ENCODE measurements at regions not wholly inside any gene's neighbourhood (a gene's known extent, or its start where the extent isn't known, plus 50 kb on each side); places are given as distances from the start of the nearest gene placed in this dataset.

- Histone ChIP-seq H3K4me1 (ENCODE audit: control insufficient read depth, insufficient read depth, low read length) (no peaks in the 10 kb centered on the region), H3K27ac (ENCODE audit: extremely low read depth, low read depth, low read length) (no peak overlapping the region), H3K36me3 (ENCODE audit: control insufficient read depth in 2 of 2, insufficient read depth in 1 of 2, low read length in 2 of 2) (no peaks in the 10 kb centered on the region), H3K9me3 (ENCODE audit: control insufficient read depth, insufficient read depth, low read depth, low read length) (no peaks in the 10 kb centered on the region), H3K4me3 (ENCODE audit: low read depth, low read length) (no peak overlapping the region)
- POLR2A ChIA-PET, result no interaction called here
- CTCF ChIA-PET, result no interaction called here
- TF ChIP-seq SETDB1 (IDR thresholded peaks at IDR 0.05; ENCODE audit: insufficient read length, low read length) (no peak), ZNF621 (tag by site-specific recombination; IDR thresholded peaks at IDR 0.05) (no peak), ZIC2 (tag by site-specific recombination; IDR thresholded peaks at IDR 0.05) (no peak), ZFP41 (tag by site-specific recombination; IDR thresholded peaks at IDR 0.05; ENCODE audit: borderline replicate concordance) (no peak), IKZF3 (tag by site-specific recombination; IDR thresholded peaks at IDR 0.05) (no peak), ZNF362 (tag by site-specific recombination; IDR thresholded peaks at IDR 0.05) (no peak), ZBTB17 (tag by site-specific recombination; IDR thresholded peaks at IDR 0.05) (no peak), ZNF132 (tag by site-specific recombination; IDR thresholded peaks at IDR 0.05; ENCODE audit: borderline replicate concordance) (no peak), ZNF571 (tag by site-specific recombination; IDR thresholded peaks at IDR 0.05) (no peak), ZNF211 (tag by site-specific recombination; IDR thresholded peaks at IDR 0.05; ENCODE audit: low read depth) (no peak), ZNF423 (tag by site-specific recombination; IDR thresholded peaks at IDR 0.05) (no peak), ZNF214 (tag by site-specific recombination; IDR thresholded peaks at IDR 0.05; ENCODE audit: borderline replicate concordance) (no peak), ZNF112 (tag by site-specific recombination; IDR thresholded peaks at IDR 0.05) (no peak)
- TF ChIP-seq, protein P1, sequence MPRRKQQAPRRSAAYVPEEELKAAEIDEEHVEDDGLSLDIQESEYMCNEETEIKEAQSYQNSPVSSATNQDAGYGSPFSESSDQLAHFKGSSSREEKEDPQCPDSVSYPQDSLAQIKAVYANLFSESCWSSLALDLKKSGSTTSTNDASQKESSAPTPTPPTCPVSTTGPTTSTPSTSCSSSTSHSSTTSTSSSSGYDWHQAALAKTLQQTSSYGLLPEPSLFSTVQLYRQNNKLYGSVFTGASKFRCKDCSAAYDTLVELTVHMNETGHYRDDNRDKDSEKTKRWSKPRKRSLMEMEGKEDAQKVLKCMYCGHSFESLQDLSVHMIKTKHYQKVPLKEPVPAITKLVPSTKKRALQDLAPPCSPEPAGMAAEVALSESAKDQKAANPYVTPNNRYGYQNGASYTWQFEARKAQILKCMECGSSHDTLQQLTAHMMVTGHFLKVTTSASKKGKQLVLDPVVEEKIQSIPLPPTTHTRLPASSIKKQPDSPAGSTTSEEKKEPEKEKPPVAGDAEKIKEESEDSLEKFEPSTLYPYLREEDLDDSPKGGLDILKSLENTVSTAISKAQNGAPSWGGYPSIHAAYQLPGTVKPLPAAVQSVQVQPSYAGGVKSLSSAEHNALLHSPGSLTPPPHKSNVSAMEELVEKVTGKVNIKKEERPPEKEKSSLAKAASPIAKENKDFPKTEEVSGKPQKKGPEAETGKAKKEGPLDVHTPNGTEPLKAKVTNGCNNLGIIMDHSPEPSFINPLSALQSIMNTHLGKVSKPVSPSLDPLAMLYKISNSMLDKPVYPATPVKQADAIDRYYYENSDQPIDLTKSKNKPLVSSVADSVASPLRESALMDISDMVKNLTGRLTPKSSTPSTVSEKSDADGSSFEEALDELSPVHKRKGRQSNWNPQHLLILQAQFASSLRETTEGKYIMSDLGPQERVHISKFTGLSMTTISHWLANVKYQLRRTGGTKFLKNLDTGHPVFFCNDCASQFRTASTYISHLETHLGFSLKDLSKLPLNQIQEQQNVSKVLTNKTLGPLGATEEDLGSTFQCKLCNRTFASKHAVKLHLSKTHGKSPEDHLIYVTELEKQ (tag by site-specific recombination; IDR thresholded peaks at IDR 0.05; ENCODE audit: borderline replicate concordance), result no peak
These were observed 244.5 kb upstream of the VLDLR start for GRCh38 chr9:2377117-2377516.

DNA sequence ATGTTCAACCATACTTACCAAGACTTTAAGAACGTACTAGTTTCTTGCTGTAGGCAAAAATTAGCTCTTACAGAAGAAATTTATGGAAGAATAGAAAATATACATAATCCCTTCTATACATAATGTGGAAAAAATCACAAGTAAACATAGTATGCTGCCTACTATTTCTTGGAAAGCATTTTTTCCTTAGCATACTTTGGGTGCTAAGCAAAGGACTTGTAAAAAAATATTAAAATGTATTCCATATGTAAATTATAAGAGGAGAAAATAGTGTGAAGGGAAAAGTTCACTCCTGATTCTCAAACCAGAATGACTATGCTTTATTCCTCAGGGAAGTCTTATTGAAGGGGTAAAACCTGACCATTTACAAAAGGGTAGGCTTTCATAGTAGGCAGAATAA is 243.8 kb upstream of the VLDLR start:
- CTCF ChIA-PET, result interaction anchor here (1.2 kb wide), 1 partner anchor 350 kb away, joined by 3 read pairs; no protein-coding TSS in a partner anchor
- no peaks in the 10 kb centered on the region for H3K36me3 ChIP-seq (ENCODE audit: control insufficient read depth in 2 of 2, insufficient read depth in 1 of 2, low read length in 2 of 2)
- POLR2A ChIA-PET, result no interaction called here
- TF ChIP-seq ZNF621 (tag by site-specific recombination; IDR thresholded peaks at IDR 0.05) (no peak), ZNF777 (tag by site-specific recombination; IDR thresholded peaks at IDR 0.05; ENCODE audit: borderline replicate concordance) (no peak), ZNF138 (tag by site-specific recombination; IDR thresholded peaks at IDR 0.05; ENCODE audit: borderline replicate concordance) (no peak), ZNF423 (tag by site-specific recombination; IDR thresholded peaks at IDR 0.05) (no peak), ZNF510 (tag by site-specific recombination; IDR thresholded peaks at IDR 0.05; ENCODE audit: insufficient replicate concordance) (no peak), HOXA7 (CRISPR knock-in tag; IDR thresholded peaks at IDR 0.05; ENCODE audit: borderline replicate concordance) (no peak), ZNF394 (tag by site-specific recombination; IDR thresholded peaks at IDR 0.05; ENCODE audit: borderline replicate concordance) (no peak), GLI4 (tag by site-specific recombination; IDR thresholded peaks at IDR 0.05) (no peak), PRDM1 (tag by site-specific recombination; IDR thresholded peaks at IDR 0.05) (no peak), ZNF302 (tag by site-specific recombination; IDR thresholded peaks at IDR 0.05; ENCODE audit: low read depth) (no peak), ZNF747 (tag by site-specific recombination; IDR thresholded peaks at IDR 0.05) (no peak), GLIS2 (tag by site-specific recombination; IDR thresholded peaks at IDR 0.05) (no peak), ZFP69B (tag by site-specific recombination; IDR thresholded peaks at IDR 0.05) (no peak)
- TF ChIP-seq, protein P2, sequence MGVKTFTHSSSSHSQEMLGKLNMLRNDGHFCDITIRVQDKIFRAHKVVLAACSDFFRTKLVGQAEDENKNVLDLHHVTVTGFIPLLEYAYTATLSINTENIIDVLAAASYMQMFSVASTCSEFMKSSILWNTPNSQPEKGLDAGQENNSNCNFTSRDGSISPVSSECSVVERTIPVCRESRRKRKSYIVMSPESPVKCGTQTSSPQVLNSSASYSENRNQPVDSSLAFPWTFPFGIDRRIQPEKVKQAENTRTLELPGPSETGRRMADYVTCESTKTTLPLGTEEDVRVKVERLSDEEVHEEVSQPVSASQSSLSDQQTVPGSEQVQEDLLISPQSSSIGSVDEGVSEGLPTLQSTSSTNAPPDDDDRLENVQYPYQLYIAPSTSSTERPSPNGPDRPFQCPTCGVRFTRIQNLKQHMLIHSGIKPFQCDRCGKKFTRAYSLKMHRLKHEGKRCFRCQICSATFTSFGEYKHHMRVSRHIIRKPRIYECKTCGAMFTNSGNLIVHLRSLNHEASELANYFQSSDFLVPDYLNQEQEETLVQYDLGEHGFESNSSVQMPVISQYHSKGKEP (tag by site-specific recombination; IDR thresholded peaks at IDR 0.05), result no peak
- TF ChIP-seq, protein P3, sequence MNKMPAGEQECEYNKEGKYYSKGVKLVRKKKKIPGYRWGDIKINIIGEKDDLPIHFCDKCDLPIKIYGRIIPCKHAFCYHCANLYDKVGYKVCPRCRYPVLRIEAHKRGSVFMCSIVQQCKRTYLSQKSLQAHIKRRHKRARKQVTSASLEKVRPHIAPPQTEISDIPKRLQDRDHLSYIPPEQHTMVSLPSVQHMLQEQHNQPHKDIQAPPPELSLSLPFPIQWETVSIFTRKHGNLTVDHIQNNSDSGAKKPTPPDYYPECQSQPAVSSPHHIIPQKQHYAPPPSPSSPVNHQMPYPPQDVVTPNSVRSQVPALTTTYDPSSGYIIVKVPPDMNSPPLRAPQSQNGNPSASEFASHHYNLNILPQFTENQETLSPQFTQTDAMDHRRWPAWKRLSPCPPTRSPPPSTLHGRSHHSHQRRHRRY (tag by site-specific recombination; IDR thresholded peaks at IDR 0.05), result no peak
- no peaks in the 10 kb centered on the region for H3K4me1 ChIP-seq (ENCODE audit: control insufficient read depth, insufficient read depth, low read length)
- no peak overlapping the region for H3K27ac ChIP-seq (ENCODE audit: extremely low read depth, low read depth, low read length)
- H3K9me3 ChIP-seq (ENCODE audit: control insufficient read depth, insufficient read depth, low read depth, low read length), result no peaks in the 10 kb centered on the region
- H3K4me3 ChIP-seq (ENCODE audit: low read depth, low read length), result no peak overlapping the region
